Stomach smooth muscle (tissue), 2 donors: ENCODE measurements at regions not wholly inside any gene's neighbourhood (a gene's known extent, or its start where the extent isn't known, plus 50 kb on each side); places are given as distances from the start of the nearest gene placed in this dataset.

Source experiments
- H3K27ac ChIP-seq: one replicate; pipeline ENCODE4 v1.7.0; 2013; ENCODE audit warnings: mild to moderate bottlenecking, low read length, inconsistent platforms
- H3K27me3 ChIP-seq, 2 donors: one replicate each; pipeline ENCODE4 v1.7.0; 2013; ENCODE audit warnings: low read length in 2 of 2; ENCODE audit not compliant: insufficient read depth in 2 of 2, control insufficient read depth in 1 of 2
- H3K36me3 ChIP-seq, 2 donors: one replicate each; pipeline ENCODE4 v1.7.0; 2013; ENCODE audit warnings: low read length in 2 of 2; ENCODE audit not compliant: control insufficient read depth in 2 of 2, insufficient read depth in 2 of 2
- H3K4me1 ChIP-seq: one replicate; pipeline ENCODE4 v1.7.0; 2013; ENCODE audit warnings: low read length; ENCODE audit not compliant: control insufficient read depth, insufficient read depth
- H3K4me3 ChIP-seq, 2 donors: one replicate each; pipeline ENCODE4 v1.7.0; 2013; ENCODE audit warnings: low read length in 2 of 2
- H3K9ac ChIP-seq, 2 donors: one replicate each; pipeline ENCODE4 v1.7.0; 2013; ENCODE audit warnings: low read length in 2 of 2, mild to moderate bottlenecking in 1 of 2
- H3K9me3 ChIP-seq, 2 donors: one replicate each; pipeline ENCODE4 v1.7.0; 2013; ENCODE audit warnings: low read length in 2 of 2; ENCODE audit not compliant: control insufficient read depth in 2 of 2
- donor health status: healthy.
- donor health status: Pancreatic carcinoma.

- Histone ChIP-seq H3K4me1 (peaks cover 14% of the 10 kb centered on the region), H3K9ac (no peak overlapping the region), H3K27me3 (peaks cover 0 to 2% of the 10 kb centered on the region in 2 donors), H3K9me3 (no peaks in the 10 kb centered on the region), H3K27ac (no peak overlapping the region), H3K4me3 (no peak overlapping the region), H3K36me3 (no peaks in the 10 kb centered on the region)
These were observed 245.1 kb downstream of the KCNS3 start for GRCh38 chr2:18123577-18123976.

GRCh38 chr2:18123211-18123570, 244.7 kb downstream of the KCNS3 start:
- no peak overlapping the region for H3K4me3 ChIP-seq
- no peaks in the 10 kb centered on the region for H3K9me3 ChIP-seq
- H3K27ac ChIP-seq, result no peak overlapping the region
- H3K4me1 ChIP-seq, result peaks cover 14% of the 10 kb centered on the region
- peaks cover 0 to 2% of the 10 kb centered on the region in 2 donors for H3K27me3 ChIP-seq
- no peaks in the 10 kb centered on the region for H3K36me3 ChIP-seq
- no peak overlapping the region for H3K9ac ChIP-seq

DNA sequence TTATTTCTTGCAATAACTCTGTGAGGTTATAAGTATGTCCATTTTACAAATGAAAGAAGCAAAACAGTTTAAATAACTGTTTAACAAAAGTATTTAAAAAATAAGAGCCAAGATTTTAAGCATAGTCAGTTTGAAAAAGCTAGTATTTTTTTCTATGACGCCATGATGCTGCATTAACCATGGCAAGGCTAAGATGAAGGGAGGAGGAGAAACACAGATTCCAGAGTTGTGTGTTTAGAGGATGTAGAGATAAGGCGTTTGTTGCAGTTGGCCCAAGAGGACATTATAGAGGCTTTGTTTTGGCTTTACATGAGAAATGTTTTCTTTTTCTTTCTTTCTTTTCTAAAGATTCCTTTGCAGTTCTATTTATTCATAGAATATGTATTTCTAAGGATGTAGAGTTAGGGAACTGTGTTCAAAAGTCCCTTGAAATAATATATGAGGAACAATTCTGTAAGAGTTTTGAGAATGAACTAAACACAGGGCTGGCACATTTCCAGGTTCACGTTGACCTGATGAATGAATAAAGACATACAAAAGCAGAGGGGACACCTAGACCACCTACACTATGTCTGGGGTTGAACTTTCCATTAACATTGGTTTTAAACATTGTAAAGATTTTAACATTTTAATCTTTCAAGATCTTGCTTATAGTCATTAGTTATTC, 244.2 kb downstream of the KCNS3 start:
- H3K4me1 ChIP-seq, result peaks cover 16% of the 10 kb centered on the region
- H3K9me3 ChIP-seq, result no peaks in the 10 kb centered on the region
- H3K27ac ChIP-seq, result no peak overlapping the region
- peaks cover 0 to 2% of the 10 kb centered on the region in 2 donors for H3K27me3 ChIP-seq
- H3K9ac ChIP-seq, result no peak overlapping the region
- H3K36me3 ChIP-seq, result no peaks in the 10 kb centered on the region
- no peak overlapping the region for H3K4me3 ChIP-seq

DNA sequence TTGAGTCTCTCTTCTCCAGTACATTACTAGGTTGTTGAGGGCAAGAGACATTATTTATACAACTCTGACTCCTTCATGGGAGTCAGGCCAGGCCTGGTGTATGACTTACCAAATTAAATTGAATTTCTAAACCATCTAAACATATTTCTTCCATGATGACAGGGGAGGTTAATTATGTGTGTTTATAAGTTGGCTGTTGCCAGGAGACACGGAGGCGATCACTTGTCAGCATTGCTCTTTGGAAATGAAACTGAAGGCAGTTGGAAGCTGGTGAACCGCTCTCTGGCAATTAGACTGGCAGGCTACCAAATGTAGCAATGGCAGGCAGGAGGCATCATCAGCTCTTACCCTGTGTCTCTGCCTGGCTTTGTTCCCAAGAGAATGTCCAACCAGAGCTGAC, 241.4 kb downstream of the KCNS3 start:
- Histone ChIP-seq H3K27ac (peak overlapping the region; percentile 24), H3K27me3 (peaks cover 0 to 2% of the 10 kb centered on the region in 2 donors), H3K4me3 (peak overlapping the region in 1 of 2 donors; percentile 35), H3K4me1 (peaks cover 23% of the 10 kb centered on the region), H3K36me3 (no peaks in the 10 kb centered on the region), H3K9me3 (no peaks in the 10 kb centered on the region), H3K9ac (no peak overlapping the region)

- Histone ChIP-seq H3K27ac (no peak overlapping the region), H3K4me1 (peaks cover 23% of the 10 kb centered on the region), H3K4me3 (no peak overlapping the region), H3K27me3 (peaks cover 0 to 2% of the 10 kb centered on the region in 2 donors), H3K36me3 (no peaks in the 10 kb centered on the region), H3K9ac (no peak overlapping the region), H3K9me3 (no peaks in the 10 kb centered on the region)
These were observed 240.2 kb downstream of the KCNS3 start for GRCh38 chr2:18118703-18119102.

DNA sequence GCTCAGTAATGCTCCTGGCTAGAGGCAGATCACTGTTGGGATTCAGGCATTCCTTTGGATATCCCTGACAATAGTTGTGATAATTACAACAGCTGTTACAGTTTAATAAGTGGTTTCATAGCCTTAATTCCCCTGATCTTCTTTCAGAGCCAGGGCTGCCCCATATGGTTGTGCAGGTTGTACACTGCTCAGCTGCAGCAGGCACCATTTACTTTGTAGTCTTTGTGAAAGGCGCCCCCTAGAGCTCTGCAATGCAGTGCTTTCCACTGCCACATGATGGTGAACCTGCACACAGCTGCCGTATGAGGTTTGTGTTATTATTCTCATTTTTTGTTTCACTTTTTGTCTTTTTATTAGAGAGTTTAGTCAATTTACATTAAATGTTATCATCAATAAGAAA, 239.1 kb downstream of the KCNS3 start:
- Histone ChIP-seq H3K36me3 (no peaks in the 10 kb centered on the region), H3K4me1 (peaks cover 23% of the 10 kb centered on the region), H3K9ac (no peak overlapping the region), H3K9me3 (no peaks in the 10 kb centered on the region), H3K27me3 (peaks cover 0 to 2% of the 10 kb centered on the region in 2 donors), H3K4me3 (no peak overlapping the region), H3K27ac (no peak overlapping the region)

DNA sequence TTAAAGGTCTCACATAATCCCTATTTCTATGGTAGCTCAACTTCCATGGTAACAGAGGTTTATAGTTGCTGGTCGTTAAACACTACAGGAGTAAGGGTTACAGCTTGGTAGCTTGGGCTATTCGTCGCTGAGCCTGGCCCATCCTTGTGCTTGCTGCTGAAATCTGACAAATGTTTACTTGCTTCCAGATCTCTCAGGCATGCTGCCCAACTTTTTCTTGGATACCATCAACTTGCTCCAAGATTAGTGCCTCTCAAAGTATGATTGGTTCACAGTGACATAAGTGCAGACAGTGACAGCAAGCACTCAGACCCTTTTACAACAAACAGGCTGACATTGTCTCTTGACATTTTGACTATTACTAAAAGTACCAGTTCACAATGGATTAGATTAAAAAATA, 231.8 kb downstream of the KCNS3 start:
- Histone ChIP-seq H3K4me3 (no peak overlapping the region), H3K9me3 (no peaks in the 10 kb centered on the region), H3K27me3 (no peaks in the 10 kb centered on the region), H3K9ac (no peak overlapping the region), H3K36me3 (no peaks in the 10 kb centered on the region), H3K4me1 (no peaks in the 10 kb centered on the region), H3K27ac (no peak overlapping the region)

DNA sequence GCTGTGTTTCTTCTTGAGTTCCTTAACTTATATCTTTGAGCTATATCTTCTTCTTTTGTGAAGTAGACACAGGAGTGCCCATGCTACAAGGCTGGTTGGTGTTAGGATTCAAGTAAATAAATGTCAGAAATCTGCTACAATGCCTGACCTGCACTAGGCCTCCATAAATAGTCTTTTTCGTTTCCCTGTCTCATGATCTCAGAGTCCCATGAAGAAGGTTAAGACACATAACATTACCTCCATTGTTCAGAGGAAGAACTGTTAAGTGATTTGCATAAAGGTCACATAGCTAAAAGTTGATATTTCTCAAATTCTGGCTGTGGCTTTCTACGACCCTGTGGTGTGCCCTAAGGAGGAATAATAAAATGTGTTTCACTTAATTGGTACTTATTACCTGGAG, 228.4 kb downstream of the KCNS3 start:
- Histone ChIP-seq H3K36me3 (no peaks in the 10 kb centered on the region), H3K4me3 (no peak overlapping the region), H3K27me3 (no peaks in the 10 kb centered on the region), H3K27ac (no peak overlapping the region), H3K9me3 (no peaks in the 10 kb centered on the region), H3K4me1 (no peaks in the 10 kb centered on the region), H3K9ac (no peak overlapping the region)

DNA sequence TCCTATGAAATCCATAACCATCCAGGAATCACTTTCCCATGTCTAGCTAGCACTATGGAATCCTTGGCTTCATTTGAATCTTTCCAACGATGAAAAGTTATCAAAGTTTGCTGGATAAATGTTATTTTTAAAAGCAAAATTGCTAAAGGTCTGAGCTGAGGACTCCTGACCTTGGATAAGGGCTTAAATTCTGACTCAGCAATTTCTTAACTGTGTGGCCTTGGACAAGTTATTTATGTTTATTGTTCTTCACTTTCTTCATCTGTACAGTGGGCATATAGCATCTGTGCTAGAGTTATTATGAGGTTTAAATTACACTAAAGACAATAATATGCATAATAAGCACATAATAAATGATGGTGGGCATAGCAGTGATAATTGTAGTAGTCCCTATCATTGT, 227.5 kb downstream of the KCNS3 start:
- Histone ChIP-seq H3K4me3 (no peak overlapping the region), H3K9ac (no peak overlapping the region), H3K27me3 (no peaks in the 10 kb centered on the region), H3K4me1 (no peaks in the 10 kb centered on the region), H3K9me3 (no peaks in the 10 kb centered on the region), H3K27ac (no peak overlapping the region), H3K36me3 (no peaks in the 10 kb centered on the region)

DNA sequence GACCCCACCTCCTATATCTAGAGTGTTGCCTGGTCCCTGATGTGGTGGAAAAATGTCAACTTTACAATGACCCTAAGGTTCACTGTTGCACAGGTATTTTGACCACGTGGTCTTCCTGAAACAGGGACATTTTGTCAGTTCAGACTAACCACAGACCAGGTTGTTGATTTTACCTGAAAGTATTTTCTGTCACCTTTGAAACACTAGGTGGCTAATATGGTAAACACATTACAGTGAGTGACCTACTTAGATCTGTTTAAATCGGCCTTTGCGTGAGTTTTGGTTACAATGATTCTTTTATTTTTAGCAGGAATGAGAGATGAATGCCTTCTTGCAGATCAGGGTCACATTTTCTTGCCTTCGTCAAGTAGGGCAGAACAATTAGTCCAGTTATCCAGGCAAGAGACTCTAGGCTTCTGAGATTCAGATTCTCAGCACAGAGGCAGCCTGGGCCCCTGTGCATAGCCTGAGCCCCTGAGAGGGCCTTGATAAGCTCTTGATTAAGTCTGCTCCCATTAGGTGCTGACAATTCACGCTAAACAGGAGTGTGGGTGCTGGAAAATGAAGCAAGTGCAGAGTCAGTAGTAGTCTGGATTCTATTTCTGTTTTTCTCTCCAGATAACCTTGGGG, 226.2 kb downstream of the KCNS3 start:
- Histone ChIP-seq H3K4me3 (no peak overlapping the region), H3K9ac (no peak overlapping the region), H3K9me3 (no peaks in the 10 kb centered on the region), H3K4me1 (no peaks in the 10 kb centered on the region), H3K27me3 (no peaks in the 10 kb centered on the region), H3K36me3 (no peaks in the 10 kb centered on the region), H3K27ac (no peak overlapping the region)

GRCh38 chr2:18096836-18097405, 218.5 kb downstream of the KCNS3 start:
- Histone ChIP-seq H3K27ac (no peak overlapping the region), H3K9me3 (no peaks in the 10 kb centered on the region)

More at GRCh38 chr2:18096836-18097405, 218.5 kb downstream of the KCNS3 start:
- no peaks in the 10 kb centered on the region for H3K27me3 ChIP-seq
- peaks cover 2% of the 10 kb centered on the region for H3K4me1 ChIP-seq
- no peaks in the 10 kb centered on the region for H3K36me3 ChIP-seq
- H3K9ac ChIP-seq, result no peak overlapping the region
- H3K4me3 ChIP-seq, result no peak overlapping the region
